ENCODE measurements at regions not wholly inside any gene's neighbourhood (a gene's known extent, or its start where the extent isn't known, plus 50 kb on each side); places are given as distances from the start of the nearest gene placed in this dataset.

GRCh38 chr18:59752666-59753065, 55.4 kb upstream of the CCBE1 start:
- DNase-seq, result no peak

- DNase-seq, result no peak
Measured at GRCh38 chr18:59751186-59751585, 54.0 kb upstream of the CCBE1 start.

GRCh38 chr18:59748628-59749360, 51.6 kb upstream of the CCBE1 start:
- no peak for DNase-seq

Measured in NCI-H1417 treated with DMSO at 0.1 percent for 48 hours (cell line).